GM18861 (cell line): ENCODE measurements at regions not wholly inside any gene's neighbourhood (a gene's known extent, or its start where the extent isn't known, plus 50 kb on each side); places are given as distances from the start of the nearest gene placed in this dataset.
"Not testable (repeated sequence)": the region's sequence is repeated elsewhere in the genome, so short reads cannot be mapped to it uniquely, and the experiment has no call there.

ENCODE experiments used
- ATAC-seq: cut with Tn5 transposase; IDR thresholded peaks from one replicate; pipeline ENCODE4 v1.9.1; 2021; ENCODE audit not compliant: unreplicated experiment

DNA sequence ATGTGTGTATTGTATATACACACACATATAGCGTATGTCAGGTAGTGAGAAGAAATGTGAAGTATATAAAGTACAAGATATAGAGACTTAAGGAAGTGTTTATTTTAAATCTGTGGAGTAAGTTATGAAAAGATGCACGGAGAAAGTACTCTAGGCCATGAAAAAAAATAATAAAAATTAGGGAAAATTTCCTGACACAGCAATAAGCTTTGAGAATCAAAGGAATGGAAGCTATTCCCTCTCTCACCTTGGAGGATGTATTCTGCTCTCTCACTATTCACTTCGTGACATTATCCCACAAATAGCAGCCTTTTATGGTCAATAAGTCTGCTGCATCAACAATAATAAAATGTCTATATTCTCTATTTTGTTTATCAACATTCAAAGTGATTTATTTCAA lies 700.4 kb upstream of the RGS18 start:
- no peak for ATAC-seq

DNA sequence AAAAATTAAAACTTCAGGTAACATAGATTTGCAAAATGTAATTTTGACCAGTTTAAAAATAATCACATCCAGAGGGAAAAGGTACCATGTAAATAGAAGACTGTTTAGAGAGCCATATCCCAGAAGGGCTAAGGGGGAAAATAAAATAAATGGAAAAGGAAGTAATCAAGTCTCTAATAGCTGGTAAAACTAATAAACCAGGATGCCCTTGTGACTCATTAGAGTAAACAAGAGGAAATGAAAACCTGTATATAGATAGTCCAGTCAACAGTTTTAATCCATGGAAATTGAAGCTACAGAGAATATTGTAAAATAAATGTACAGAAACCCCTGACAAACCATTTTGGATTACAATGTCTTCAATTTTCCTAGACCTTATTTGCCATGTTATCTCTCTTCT lies 698.0 kb upstream of the RGS18 start:
- no peak for ATAC-seq

DNA sequence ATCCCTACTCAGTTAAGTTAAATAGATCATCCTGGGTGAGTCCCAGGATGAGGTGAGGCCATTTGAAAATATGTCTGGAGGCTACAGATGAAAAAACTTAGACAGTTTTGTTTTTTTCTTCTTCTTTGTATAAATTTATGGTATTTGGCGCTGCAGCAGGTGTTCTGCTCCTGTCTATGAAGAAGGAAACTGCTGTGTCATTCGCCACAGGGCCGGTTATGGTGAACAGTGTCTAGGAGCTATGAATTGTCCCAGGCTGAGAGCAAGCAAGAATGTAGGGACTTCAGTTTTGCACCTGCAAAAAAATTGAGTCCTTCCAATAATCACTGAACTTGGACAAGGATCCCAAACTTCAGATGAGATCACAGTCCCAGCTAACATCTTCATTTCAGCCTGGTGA lies 674.3 kb upstream of the RGS18 start:
- no peak for ATAC-seq

DNA sequence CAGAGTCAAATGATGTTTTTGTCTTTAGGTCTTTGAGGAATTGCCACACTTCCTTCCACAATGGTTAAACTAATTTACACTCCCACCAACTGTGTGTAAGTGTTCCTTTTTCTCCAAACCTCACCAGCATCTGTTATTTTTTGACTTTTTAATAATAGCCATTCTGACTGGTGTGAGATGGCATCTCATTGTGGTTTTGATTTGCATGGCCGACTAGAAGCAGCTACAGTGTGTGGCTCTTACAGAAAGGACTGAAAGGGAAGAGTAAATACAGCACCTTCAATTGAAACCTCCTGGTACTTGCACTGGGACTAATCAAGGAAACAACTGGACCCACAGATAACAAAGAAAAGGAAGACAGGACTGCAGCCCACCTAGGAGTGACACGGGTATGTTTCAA lies 668.0 kb upstream of the RGS18 start:
- no peak for ATAC-seq

DNA sequence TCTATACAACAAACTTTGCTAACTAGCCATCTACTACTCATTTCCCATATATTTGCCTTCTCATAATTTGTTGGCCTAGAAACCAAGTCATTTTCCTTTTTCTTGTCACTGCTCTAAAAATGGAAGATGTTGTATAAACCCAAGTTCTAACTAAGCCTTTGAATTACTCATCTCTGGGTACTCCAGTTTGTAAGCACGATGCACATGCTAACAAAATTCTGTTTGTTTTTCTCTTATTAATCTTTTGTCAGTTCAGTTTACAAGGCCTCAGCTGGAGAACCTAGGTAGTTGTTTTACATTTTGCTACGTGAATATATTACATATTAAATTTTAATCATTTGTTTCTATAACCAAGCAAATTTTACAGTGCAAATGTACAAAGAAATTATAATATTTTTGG lies 663.2 kb upstream of the RGS18 start:
- no peak for ATAC-seq

DNA sequence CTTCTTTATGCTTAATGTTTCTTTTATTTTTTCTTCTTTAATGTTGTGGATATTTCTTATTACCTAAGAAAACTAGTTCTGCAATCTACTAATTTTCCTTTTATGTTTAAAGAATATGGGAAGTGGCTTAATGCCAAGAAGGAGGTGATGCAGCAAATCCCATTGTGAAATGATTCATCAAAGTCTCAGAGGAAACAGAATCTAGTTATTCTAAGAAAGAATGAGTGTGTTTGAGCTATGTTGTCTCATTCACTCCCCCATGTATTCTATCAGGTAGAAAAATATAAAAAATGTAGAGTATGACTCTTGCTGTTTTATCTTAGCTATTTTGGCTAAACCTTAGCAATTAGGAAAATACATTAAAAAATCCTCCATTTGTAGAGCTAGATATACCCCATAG lies 659.9 kb upstream of the RGS18 start:
- ATAC-seq = no peak

DNA sequence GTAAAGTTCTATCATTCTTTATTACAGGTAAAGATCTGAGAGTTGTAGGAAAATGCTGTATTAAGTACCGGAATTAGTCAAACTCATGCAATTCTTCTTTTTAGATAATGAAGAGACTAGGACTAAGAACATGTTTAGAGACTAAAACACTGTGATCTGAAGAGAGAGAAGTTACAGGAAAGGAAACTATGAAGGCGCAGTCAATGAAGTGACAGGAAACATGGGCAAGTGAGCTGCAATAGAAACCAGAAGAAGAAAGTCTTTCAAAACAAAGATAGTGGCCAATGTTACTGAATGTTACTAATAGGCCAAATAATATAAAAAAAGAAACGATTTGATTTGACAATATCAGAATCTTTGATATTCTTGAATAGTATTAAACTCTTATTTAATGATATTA lies 659.4 kb upstream of the RGS18 start:
- ATAC-seq = no peak

DNA sequence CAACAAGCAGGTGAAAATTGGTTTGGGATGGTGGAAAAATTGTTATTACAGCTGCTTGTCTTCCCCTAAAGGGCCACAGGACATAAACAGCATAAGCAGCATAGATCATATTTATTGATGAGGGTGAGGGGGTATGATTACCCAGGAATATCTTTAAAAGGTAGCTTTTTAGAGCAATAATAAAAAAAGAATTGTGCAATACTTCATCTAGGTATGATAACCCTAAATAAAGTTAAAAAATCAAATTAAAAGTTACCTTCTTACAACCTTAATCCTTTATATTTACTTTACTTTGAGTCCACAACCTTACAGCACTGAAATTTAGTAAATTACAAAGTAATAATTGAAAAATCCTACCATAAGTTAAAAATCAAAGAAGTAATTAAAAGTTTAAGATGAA lies 653.3 kb upstream of the RGS18 start:
- ATAC-seq = no peak

DNA sequence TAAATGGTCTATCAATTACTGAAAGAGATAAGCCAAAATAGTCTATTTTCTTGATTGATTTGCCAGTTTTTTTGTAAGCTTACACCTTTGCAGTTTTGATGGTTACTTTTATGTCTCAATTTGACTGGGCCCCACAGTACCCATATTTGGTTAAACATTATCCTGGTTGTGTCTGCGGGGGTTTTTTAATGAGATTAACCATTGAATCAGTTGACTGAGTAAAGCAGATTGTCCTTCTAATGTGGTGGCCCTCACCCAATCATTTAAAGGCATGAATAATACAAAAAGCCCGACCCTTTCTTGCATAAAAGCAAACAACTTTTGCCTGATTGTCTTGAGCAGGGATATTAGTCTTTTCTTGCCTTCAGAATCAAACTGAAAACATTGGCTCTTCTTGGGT lies 650.0 kb upstream of the RGS18 start:
- ATAC-seq = peak; percentile 61

DNA sequence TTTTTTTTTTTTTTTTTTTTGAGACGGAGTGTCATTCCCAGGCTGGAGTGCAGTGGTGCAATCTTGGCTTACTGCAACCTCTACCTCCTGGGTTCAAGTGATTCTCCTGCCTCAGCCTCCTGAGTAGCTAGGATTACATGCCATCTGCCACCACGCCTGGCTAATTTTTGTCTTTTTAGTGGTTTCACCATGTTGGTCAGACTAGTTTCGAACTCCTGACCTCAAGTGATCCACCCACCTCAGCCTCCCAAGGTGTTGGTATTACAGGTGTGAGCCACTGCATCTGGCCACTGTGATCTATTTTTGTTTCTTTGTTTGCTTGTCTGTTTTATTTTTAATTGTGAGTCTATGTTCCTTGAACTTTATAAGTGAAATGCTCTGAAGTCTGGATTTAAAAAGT lies 646.8 kb upstream of the RGS18 start:
- ATAC-seq = not testable (repeated sequence)

DNA sequence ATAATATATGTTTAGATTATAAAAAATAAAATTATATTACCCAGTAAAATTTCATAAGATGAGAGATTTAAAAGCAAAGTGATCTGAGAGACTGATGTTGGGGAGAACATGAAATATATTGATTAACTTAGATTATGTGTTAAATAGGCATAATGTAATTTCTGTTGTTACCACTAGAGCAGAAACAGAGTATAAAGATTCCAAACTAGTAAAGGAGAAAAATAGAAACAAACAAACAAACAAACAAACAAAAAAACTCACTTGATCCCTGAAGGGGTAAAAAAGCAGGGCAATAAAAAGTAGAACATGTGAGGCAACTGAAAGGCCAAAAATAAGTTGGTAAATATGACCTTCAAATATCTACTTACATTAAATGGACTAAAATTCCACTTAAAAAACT lies 640.4 kb upstream of the RGS18 start:
- no peak for ATAC-seq

DNA sequence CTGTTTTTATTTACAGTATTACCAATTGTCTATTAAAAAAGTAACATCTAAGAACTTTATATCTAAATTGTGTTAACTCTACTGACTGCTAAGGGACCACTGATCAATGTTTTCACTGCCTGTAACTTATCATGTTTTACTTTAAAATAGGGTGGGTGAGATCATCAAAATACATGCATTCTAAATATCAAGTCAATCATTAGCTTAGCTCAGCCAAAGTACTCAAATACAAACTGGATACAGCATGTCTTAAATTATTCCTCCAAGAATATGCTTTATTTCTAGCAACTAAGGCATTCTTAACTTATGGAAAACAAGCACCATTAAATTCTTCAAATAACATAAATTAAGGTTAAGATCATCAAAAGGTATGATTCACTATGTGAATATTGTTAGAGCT lies 638.7 kb upstream of the RGS18 start:
- no peak for ATAC-seq

DNA sequence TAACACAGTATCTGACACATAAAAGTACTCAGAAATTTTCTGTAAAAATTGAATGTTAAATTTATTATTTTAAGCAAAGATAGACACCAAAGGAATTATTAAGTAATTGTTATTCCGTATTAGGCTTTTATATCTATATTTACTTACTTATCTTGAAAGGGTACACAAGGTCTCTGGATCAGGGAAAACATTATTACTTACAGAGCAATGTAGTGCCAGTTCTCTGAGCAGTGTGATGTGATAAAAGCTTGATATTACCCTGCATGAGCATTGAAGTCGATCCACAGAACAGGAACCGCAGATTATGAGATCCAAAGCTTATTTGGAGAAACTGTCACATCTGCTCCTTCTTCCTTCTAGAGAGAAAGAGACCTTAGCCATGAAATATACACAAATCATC lies 637.9 kb upstream of the RGS18 start:
- ATAC-seq = no peak

DNA sequence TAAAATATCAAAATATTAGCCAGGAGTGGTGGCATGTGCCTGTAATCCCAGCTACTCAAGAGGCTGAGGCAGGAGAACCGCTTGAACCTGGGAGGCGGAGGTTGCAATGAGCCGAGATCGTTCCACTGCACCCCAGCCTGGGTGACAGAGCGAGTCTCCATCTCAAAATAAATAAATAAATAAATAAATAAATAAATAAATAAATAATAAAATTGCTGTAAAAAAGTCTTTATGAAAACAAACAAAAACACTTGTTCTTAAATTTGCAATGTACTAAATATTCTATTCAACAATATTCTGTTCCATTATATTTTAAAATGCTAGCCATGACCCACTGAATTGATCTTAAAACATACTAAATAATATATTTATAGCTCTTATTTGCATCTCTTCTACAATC lies 632.3 kb upstream of the RGS18 start:
- ATAC-seq = not testable (repeated sequence)

DNA sequence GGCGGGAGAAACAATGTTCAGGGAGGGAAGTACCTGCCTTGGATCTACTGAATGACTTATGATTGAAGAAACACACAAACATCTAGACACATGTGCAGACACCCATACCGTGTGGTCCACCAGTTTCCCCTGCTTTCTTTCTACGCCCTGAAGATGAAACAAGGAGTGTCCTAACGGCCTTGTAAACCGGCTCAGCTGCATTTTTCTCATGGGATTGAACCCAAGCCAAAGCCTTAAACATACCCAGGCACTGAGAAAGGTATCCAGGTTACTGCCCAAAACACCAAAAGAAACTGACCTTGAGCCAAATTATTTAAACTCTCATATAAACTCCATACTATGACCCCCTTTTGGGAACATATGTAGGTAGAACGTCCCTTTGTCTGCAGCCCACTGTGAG lies 630.0 kb upstream of the RGS18 start:
- ATAC-seq = no peak

DNA sequence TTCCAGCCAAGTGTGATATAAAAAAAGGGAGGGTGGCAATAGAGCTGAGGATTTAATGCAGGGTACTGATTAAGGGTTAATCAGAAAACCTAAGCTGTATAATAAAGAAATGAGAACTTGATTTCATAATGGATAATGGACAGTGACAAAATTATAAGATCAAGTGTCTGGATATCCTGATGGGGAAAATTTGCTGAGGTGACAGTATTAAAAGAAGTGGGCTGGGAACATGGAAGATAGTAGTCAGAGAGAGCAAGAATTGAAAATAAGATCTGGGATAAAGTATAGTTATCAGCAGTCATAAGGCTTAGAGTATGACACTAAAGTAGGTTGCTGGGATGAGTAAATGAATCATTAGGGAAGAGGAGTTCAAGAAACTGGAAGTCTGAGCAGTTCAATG lies 627.3 kb upstream of the RGS18 start:
- no peak for ATAC-seq

DNA sequence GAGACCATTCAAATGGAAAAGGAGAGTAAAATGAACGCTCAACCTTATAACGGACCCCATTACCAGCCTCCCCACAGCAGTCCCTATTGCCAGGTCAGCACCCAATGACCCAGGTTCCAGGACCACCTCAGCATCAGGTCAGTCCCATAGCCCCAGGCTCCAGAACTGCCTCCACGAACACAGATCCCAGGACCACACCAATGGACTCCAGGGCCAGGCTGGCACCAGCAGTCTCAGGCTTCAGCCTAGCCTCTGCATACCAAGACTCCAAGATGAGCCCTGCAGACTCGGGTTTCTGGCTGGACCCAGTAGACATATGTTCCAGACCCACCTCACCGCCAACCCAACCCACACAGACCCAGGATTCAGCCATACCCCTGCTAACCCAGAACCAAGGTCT lies 625.0 kb upstream of the RGS18 start:
- ATAC-seq = no peak

DNA sequence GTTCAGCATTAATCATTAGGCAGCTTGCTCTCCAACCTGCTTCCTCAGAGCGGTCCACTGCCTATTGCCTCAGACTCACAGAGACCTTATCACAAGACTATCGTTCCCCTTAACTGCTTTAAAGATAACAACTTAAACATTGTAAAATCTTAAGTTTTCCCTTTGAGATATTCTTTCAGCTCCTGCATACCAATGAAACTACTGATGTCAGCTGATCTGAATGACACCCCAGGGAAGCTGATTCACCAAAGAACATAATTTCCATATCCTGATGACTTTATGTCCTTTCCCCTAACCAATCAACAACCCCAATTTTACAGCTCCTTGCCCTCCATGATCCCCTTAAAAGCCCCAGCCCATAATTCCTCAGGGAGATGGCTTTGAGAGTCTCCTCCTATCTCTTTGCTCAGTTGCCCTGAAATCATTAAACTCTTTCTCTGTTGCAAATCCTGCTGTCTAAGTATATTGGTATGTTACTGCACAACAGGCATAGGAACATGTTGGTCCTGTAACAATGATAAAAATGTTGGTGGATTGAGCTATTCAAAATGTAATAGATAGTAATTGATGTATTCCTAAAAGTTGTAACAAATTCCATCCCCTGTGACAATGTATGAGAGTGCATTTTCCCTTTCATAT lies 621.4 kb upstream of the RGS18 start:
- no peak for ATAC-seq

DNA sequence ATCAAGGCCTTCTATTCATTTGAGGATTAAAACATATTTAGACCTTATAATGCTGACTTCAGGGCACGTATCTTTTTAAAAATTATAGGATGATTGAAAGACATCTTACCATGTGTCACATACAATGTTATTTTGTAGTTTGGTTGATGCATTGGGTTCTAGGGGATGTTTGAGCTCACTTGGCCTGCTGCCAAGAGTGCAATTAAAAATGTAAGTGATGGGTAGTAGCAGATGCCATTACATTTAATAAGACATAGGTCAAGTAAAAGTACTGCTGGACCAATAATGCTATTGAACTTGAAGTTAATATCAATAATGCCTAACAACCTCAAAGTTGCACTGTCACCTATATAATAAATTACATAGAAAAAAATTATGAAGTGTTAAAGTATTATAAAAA lies 616.5 kb upstream of the RGS18 start:
- ATAC-seq = no peak

DNA sequence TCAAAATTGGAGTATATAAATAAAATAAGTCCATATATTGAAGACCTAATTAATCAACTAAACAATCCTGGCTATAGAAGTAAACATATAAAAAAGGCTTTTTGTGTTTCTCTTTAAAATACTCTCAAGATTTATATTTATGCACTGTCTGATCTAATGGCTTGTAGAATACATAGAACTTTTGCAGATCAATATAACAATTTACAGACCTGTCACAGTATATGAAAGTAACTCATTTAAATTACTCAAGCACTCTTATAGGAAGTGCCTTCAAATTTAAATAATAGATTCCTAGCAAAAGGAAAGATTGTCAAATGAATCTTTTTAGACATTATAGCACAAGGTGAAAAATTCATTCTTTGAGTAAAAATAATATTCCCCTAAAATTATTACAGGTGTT lies 615.8 kb upstream of the RGS18 start:
- no peak for ATAC-seq

DNA sequence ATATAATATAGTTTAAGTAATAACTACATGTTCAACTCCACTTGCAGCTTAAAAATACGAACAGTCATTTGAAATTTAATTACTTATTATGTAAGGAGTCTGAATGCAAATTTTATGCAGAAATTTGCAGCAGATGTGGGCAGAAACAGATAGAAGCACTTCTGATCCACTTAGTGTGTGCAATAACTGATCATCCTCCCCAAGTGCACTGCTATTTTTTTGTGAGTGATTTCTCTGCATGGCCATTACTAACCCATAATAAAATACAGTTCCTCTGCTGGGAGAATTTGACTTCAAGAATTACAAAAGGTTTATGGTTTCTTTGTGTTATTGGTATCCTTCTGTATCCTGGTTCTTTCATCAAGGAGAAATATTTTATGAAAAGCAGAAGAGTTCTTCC lies 611.5 kb upstream of the RGS18 start:
- ATAC-seq = no peak

DNA sequence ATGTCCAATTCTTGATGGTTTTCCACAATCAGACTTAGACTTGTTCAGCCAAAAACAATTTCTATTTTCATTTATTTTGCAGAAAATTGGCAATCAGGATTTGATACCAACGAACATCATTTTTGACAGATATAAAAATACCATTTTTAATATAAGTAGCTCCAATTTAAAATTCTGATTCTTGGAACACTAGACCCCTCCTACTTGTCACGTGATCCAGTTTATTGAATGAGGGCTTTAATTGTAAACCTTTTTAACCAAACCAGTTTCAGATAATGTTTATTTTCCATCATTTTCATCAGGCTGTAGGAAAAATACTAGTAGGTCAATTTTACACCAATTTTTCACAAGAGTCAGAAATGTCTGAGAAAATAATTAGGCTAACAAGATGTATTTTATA lies 607.2 kb upstream of the RGS18 start:
- no peak for ATAC-seq

DNA sequence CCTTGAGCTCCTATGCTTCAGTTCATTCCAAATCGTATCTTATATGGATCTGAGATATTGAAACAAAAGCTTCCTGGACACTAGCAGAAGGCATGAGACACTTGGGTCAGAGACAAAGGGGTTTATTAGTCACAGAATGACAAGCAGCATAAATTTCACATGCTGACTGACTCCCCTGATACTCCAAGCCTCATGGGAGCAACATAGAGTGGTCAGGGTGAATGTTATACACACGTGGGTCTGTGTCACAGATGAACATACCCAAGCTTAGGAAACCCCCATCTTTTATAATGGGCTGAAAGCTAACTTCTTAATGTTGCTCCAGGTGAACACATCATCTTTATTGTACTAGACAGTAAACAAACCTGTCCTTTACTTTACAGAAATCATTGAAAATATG lies 599.9 kb upstream of the RGS18 start:
- no peak for ATAC-seq

DNA sequence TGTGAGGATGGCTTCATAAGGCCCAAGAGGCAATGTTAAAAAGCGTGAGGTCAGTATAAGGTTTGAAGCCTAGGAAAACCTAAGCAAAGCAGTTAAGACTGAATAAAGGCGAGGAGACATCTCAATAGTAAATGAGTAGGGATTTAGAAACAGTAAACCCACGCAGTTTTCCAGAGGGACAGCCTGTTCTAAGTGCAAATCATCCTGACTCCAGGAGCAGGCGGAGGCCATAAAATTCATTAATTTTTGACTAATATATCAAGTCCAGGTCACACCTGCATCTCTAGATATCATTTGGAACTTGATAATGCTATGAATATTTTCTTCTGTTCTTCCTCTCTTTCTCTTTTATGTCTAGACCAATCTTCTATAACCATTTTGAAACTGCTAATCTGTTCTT lies 597.0 kb upstream of the RGS18 start:
- ATAC-seq = no peak
